Stimulated activated CD4-positive, alpha-beta T cell treated with anti-CD3 and anti-CD28 coated beads, Interleukin-4, amount 100 ng/mL, for 24 hours (primary cell): ENCODE measurements at regions not wholly inside any gene's neighbourhood (a gene's known extent, or its start where the extent isn't known, plus 50 kb on each side); places are given as distances from the start of the nearest gene placed in this dataset.

Experiments used
- DNase-seq: peaks from one replicate; pipeline ENCODE4 v3.0.0-alpha.2; 2020

DNA sequence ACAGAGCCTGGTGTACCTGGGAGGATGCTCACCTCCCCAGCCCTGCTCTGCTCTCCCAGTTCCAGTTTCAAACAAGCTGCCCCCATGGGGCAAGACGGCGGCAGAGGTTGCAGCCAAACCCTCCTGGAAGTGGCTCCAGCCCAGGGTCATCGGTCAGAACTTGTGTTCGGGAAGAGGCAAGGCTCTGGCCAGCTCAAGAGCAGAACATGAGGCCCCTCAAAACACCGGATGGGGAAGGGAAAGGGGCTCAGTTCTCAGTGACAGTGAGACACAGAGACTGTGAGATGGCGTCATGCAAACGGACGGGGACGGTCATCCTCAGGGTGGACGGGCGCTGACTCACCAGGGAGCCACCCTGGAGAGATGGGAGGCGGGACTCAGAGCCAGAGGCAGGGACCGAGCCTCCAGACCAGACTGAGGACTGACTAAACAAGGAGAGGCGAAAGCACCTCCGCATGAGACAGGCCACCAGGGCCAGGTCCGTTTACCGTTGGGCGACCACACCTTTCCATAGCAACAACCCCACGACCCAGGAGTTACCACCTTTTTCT lies 63.9 kb upstream of the GALNT9 start:
- no peak for DNase-seq

DNA sequence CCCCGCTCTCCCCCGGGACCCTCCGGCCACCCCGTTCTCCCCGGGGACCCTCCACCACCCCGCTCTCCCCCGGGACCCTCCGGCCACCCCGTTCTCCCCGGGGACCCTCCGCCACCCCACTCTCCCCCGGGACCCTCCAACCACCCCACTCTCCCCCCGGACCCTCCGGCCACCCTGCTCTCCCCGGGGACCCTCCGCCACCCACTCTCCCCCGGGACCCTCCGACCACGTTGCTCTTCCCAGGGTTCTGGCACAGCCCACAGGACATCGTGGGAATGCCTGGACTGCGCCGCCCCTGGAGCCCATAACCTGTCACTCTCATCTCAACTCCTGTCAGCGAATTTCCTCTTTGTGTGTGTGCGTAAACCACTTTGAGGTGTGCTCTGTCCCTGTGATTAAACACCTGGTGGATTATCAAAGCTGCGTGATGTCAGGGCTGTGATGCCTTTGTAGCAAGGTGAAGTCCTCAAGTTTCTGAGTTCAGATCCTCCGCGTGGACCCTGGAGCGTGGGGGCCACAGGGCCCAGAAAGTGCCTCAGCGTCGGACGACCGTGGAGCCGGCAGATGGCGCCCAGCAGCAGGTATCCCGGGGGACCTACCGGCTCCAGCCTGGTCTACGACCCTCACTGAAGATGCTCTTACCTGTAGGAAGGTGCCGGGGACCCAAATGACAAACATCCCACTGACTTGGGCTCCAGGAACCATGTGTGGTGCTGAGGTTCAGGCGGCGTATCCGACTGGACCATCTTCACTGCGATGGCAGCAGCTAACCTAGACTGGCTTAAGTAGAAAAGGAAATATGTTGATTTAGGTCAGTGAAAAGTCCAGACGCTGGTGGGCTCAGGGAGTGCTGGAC lies 63.2 kb upstream of the GALNT9 start:
- no peak for DNase-seq

DNA sequence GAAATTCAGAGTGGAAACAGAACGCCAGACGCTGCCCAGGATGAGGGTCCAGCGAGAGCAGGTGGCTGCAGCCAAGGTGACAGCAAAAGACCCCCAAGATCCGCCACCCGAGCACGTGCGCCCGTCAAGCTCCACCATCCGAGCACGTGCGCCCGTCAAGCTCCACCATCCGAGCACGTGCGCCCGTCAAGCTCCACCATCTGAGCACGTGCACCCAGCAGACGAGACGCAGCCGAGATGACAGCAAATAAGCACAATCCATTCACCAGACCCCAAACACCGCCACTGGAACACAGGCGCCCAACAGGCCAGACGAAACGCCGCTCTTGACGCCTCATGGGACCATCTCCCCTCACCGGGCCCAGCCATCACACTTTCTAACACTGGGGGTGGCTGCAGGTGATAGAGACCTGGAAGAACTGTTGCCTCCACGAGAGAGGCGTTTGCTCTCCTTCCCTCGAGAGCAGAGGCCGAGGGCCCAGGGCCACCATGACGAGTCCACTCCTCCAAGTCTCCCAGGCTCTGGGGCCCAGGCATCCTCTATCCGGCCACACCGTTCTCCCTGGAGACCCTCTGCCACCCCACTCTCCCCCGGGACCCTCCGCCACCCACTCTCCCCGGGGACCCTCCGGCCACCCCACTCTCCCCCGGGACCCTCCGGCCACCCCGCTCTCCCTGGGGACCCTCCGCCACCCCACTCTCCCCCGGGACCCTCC lies 62.1 kb upstream of the GALNT9 start:
- DNase-seq: no peak

DNA sequence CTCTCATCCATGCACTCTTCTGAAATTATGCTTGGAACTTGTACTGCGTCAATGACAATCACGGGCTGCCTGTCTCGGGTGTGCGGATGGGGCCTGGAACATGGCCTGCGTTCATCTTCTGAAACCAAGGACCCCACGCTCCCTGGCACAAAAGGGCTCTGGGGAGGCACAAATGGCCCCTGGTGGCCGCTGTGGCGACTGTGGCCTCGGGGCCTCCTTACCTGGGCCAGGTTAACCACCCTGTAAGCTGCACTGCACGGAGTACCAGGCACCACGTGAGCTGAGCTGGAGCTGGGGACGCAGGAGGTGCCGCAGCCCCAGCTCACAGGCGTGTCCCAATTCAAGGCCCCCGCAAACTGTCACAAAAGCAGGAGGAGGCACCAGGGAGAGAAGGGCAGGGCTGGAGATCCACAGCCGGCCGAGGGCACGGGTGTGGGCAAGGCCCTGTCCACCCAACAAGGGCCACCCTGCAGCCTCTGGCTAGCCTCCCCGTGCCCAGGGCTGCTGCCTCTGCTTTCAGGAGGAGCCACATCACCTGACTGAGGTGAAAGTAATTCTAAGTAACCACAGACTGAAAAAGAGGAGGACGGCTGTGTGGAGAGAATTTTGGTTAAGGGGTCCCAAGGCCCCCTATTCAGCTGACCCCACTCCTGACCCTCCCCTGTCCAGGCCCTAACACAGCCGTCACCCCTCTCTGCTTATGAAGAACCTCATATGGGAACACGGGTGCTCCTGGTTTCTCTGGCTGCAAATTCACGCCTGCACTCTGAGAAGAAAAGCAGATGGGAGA lies 61.1 kb upstream of the GALNT9 start:
- no peak for DNase-seq

DNA sequence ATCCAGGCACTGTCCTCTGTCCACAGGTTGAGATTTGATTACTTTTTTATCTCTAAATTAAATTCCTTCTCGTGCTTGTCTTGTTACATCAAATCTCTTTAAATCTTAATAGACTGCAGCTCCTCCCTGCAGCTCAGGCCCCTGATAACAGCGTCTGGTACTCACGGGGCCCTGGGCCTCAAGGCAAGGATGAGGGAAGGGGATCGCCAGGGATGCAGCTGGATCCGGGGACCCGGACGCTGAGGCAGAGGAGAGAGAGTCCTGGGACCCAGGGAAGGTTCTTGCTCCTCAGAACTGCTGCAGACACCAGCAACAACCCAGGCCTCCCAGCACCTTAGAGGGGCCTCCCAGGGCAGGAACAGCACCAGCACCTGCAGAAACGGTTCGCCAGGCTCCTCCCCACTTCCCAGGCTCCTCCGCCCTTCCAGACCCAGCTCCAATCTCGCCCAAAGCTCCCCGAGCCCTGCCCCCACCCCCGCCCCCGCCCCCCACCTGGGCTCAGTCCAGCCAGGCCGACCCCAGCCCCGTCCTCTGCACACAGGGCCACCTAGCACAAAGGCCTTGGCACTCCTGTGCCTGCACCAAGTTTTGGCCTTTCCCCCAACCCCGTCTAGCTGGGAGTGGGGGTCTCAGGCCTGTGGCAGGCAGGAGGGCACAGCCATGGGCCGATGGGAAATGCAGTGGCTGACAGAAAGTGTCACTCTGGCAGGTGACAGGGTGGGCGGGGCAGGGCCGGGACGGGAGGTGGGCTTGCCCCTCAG lies 60.3 kb upstream of the GALNT9 start:
- no peak for DNase-seq

DNA sequence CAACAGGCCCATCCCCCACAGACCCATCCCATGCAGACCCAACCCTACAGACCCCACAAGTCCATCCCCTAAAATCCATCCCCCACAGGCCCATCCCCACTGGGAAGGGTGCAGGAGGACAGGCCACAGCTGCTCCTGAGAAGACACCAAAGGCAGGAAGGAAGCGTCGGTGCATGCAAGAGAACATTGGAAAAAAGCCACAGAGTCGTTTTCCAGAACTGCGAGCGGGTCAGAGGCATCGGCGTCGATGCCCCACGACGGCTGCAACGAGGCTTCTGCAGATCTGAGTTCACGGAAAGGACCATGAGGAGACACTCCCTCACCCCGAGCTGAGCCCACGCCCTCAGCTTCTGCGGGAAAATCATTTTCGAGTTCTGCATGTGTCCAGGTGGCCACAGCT lies 59.6 kb upstream of the GALNT9 start:
- no peak for DNase-seq

DNA sequence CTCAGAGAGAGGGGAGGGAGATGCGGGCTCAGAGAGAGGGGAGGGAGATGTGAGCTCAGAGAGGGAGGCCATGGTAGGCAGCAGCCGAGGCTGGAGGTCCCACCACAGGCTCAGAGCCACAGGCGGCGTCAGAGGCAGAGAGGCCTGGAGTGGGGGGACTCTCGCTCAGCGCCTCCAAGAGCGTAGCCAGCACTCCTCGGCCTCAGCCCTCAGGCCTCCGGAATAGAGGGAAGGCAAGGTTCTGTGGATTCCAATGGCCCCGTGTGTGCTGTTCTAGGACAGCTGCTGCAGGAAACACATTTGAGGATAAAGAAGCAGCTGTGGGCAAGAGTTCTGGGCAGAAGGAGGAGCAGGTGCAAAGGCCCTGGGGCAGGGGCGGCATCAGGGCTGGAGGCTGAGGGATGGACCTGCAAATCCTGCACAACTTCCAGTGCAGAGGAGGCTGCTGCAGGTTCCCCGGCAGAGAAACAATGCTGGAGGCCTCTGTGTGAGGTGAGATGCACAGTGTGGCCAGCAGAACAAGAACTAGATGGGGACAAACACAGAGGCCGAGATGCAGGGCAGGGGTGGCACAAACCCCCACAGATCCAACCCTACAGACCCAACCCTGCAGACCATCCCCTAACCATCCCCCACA lies 59.1 kb upstream of the GALNT9 start:
- no peak for DNase-seq

DNA sequence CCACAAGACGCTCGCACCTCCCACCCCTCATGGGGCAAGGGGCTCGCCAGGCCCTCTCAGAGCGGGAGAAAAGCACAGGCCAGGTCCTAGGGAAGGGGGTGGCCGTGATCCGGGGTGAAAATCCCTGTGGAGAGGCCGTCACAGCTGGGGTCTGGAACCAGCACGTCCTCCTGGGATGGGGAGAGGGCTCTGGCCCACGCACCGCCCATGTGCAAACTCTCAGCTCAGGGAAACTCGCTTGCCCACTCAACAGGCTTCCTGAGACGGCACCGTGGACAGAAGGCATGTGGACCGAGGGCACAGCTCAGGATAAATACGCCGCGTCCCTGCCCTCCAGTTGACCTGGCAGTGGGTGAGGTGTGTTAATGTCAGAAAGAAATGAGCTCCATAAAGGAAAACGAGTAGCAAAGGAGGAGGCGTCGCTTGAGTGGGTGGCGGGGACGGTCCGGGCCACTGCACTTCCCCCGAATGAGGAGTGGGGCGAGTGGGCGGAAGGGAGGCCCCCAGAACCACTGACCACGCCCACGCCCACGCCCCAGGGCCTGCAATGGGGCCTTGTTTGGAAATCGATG lies 57.6 kb upstream of the GALNT9 start:
- no peak for DNase-seq

DNA sequence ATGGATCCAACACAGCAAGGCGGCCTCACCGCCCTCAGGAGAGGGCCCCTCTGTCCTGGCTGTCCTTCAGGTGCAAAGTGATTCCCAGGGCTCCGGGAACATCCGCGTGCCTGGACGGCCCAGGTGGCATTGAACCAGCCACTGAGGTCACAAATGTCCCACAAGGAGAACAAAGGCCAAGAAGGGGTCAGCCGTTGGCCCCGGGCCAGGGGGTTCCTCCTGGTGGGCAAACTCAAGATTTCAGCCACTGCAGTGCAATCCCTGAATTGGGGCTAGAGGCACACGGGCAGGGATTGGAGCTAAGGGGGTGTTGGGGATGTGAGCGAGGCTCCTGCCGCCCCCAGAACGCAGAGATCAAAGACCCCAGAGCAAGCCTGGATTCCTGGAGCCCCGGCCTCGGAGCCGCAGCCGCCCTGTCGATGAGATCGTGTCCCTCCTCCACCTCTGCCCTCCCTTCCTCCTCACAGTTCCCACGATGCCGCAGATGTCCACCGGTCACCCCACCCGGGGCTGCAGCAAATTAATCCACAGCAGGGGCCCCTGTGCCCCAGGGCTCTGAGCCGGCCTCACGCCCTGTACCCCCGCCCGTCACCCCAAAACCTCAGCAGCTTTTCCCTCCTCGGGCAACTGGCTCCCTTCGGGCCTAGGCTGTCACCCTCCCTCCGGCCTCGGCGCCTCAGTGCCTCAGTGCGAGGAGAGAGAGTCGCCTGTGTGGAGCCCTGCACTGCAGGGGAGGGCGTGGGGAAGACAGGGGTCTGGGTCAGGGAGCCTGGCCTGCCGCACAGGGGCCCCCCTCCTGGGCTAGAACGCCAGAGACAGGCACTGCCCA lies 56.7 kb upstream of the GALNT9 start:
- no peak for DNase-seq

DNA sequence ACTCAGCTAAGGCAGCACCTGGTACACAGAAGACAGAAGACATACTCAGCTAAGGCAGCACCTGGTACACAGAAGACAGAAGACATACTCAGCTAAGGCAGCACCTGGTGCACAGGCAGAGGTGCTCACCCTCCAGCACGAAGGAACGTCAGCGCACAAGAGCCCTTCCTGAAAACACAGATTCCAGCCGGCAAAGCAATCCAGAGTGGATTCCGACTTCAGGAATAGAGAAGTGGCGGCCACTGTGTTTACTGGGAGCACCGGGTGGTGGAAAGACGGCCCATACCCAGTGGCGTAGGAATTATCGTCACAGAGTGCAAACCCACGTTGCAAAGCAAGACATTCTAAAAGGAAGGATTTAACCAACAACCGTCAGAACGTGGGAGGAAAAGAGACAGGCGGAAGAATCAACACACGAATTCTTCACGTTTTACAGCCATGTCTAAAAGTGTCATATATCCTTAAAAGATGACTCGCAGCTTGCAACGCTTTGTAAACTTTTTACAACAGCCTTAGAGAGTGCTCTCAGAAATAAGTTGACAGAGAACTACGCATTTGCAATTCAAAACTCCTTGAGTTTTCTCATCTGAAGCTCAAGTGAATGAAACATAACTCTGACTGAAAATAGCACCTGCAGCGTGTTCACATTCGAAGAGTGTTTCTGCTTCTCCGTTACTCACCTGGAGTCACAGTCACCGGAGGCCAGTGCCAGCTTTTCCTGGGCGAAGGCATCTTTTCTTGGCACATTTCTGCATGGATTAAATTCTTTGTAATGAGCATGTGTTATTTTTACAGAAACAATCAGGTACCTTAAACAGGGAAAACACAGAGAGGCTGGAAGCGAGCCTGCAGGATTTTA lies 55.8 kb upstream of the GALNT9 start:
- DNase-seq: no peak

DNA sequence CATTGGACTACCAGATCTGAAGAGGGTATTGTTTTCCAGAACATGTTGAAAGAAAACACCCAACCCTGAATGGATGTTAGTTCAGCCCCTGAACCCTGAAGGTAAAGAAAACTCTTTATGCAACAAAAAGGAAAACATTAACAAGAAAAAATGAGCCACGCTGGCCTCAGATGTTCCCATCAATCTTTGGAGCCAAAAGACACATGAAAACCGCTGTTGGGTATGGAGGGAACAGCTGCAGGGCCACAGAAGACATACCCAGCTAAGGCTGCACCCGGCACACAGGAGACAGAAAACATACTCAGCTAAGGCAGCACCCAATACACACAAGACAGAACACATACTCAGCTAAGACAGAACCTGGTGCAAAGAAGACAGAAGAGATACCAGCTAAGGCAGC lies 51.3 kb upstream of the GALNT9 start:
- no peak for DNase-seq

DNA sequence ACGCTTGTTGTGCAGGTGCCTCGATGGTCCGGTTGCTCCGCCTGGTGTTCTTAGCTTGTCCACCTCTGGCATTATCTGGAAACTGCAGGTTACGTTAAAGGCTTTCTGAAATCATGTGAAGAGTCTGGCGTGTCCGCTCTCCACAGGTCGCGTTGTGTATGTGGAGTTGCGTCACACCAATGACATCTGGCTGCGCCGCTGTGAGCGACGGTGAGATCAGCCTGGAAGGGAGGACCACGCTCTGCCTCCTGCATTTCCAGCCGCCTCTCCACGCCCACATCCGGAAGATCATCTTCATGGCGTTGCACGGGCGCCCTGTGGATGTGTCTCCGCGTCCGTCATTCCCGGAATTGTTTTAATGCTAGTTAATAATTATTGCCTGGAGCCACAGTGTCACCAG lies 50.6 kb upstream of the GALNT9 start:
- no peak for DNase-seq

DNA sequence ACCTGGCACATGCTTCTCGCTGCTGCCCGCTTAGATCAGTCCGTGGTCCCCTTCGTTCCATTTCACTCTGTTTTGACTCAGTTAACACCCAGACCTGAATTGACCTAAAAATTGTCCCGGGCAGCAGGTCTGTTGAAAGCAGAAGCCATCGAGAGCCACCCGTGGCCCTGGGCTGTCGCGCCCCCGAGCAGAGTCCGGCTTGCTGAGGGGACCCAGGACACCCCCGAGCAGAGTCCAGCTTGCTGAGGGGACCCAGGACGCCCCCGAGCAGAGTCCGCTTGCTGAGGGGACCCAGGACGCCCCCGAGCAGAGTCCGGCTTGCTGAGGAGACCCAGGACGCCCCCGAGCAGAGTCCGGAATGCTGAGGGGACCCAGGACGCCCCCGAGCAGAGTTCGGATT lies 50.2 kb upstream of the GALNT9 start:
- DNase-seq: no peak
